Renal pelvis (tissue), 1 donor: ENCODE measurements at regions not wholly inside any gene's neighbourhood (a gene's known extent, or its start where the extent isn't known, plus 50 kb on each side); places are given as distances from the start of the nearest gene placed in this dataset.

Experiments used
- DNase-seq: peaks from one replicate; pipeline ENCODE4 v3.0.0-alpha.2; 2013

DNA sequence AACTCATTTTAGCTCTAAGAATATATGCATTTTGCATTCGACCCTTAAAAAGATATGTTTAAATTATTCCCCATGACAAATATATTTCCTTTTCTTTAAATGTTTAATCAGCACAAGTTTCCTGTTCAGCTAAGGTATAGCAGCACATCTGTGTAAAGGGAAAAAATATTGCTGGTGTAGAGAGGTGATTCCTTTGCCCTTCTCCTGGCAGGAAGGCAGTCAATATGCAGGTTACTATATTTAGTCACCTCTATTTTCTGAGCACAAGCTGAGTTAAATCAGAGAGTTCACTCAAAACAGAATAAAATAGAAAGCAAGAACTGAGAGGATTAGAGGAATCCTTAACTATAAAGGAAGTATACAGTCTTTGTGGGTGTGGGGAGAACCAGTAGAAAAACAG is 274.4 kb upstream of the PCSK5 start:
- no peak for DNase-seq

DNA sequence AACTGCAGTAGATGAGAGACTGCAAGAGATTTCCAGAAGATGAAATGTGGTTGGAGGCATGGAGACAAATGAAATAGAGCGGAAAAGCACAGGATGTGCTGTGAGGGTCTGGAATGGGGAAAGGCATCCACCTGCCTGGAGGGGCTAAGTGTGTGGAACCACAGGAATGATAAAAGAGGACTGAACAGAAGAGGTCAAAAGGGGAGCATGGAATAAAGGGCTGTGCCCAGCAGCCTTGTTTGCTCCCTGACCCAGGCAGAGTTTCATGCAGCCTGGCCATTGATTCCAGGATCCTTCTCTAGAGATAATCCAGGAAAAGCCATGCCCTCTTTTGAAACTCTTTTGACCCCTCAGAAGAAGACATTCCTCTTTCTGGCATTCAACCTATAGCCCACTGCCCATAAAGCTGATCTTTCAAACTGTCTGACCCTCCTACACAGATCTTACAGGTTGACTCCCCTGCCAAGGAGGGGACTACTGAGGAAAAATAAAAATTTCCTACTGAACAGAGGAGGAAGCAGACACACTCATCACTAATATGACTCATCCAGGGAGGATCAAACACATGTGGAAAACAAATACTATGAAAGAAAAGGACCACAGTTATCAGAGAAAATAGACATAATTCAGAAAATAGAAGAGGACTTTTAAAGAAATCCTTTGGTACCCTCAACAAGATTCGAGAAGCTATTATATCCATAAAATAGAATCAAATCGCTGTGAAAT is 273.5 kb upstream of the PCSK5 start:
- DNase-seq: no peak

- DNase-seq: no peak
Observed at GRCh38 chr9:75623462-75623861, 267.0 kb upstream of the PCSK5 start.

DNA sequence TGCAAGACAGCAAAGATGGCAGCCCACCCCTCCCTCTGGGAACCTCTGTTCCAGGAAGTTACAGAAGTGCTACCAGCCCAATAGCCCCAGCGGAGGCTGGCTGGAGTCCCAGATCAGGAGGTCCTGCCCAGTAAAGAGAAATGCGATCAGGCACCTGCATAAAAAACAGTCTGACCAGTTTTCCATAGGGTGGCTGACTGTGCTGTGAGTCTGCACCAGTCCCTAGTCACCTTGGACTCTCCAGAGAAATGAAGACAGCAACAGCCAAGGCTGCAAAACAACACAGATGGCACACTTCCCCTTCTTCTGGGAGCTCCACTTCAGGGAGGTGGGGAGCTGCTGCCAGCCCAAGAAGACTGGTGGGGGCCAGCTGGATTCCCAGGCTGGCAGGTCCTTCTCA is 265.5 kb upstream of the PCSK5 start:
- DNase-seq: no peak

DNA sequence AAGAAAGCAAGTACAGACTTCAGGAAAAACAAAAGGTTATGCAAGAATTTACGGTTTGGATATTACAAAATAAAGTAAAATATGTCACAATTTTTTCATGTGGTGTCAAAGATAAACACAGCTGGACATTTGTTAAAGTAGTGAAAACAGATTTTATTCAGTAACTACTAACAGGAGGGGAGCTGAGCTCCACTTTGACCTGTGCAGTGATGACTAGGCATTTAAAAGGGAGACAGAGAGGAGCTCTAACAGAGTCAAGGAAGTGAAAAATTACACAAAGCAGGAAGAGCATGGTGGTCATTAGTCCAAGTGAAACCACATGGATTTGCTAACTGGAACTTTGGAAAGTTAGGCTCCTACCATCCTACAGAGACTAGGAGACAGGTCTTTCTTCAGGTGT is 263.6 kb upstream of the PCSK5 start:
- DNase-seq: no peak

DNA sequence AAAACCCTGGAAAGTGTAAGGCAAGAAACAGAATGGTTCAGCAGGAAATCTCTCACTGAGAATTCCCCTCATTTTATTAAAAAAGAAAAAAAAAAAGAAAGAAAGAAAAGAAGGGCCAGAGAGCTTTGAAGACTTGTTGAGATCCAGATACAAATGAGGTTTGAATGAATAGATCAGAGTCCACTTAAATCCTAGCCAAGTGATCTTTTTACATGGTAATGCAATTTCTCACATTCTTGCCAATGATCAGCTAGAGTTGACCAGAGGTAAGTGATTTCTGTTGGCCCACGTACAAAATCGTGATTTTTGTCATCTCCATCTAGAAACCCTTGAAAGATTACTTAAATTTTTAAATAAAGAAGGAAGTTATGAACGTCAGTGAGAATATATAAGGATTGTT is 261.5 kb upstream of the PCSK5 start:
- DNase-seq: no peak

- DNase-seq: no peak
Observed at GRCh38 chr9:75633451-75634057, 256.9 kb upstream of the PCSK5 start.

GRCh38 chr9:75636427-75637045 is 253.9 kb upstream of the PCSK5 start:
- DNase-seq: no peak

- no peak for DNase-seq
Observed at GRCh38 chr9:75639971-75640610, 250.4 kb upstream of the PCSK5 start.

DNA sequence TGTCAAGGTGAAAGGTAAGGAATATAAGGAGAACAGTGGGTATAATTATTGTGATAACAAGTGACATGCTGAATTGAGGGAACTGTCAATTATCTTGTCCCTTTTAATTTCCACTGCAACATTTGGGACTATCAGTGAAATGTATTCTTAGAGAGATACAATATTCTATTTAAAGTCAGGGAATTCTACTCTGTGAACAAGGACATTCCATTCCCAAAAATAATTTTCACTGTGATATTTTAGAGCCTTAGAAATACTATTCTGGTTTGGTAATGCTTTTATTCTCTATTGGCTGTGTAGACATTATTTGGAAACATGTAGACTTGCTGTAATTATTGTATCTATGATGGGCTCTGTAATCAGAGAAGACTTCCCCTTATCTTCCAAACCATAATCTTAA is 248.0 kb upstream of the PCSK5 start:
- DNase-seq: no peak

GRCh38 chr9:75644649-75645048 is 245.8 kb upstream of the PCSK5 start:
- no peak for DNase-seq

GRCh38 chr9:75648034-75648433 is 242.4 kb upstream of the PCSK5 start:
- DNase-seq: no peak

DNA sequence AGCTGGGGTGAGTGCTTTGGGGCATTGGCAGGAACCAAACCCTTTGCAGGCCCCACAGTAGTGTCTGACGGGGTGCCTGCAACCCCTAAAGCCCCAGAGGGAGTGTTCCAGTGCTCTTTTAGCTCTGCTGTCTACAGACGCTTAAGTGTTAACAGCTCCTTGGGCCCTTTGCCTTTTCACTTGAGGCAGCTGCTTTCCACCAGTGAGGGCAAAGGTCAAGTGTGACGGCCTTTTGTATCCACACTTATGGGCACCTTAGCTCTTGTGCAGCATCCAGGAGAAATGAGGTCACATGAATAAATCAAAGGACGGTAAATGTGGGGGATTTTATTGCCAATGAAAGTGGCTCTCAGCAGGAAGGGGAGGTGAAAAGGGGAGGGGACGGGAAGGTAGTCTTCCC is 241.4 kb upstream of the PCSK5 start:
- no peak for DNase-seq

DNA sequence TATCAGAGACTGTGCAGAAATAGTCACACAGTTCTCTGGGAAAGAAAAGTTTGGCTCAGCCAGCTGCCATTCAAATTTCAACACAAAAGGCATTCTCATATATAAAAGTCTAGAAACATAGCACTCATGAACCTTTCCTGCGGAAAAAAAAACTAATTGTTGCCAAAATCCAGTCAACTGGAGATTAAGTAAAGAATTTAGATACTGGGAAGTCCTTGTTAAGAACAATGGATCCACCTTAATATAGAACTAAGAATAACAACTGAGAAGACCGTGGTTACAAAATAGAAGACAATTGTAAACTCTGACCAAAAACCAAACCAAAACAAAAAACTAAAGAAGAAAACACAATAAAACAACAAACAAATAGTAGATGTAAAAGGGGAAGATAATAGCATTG is 238.8 kb upstream of the PCSK5 start:
- no peak for DNase-seq

DNA sequence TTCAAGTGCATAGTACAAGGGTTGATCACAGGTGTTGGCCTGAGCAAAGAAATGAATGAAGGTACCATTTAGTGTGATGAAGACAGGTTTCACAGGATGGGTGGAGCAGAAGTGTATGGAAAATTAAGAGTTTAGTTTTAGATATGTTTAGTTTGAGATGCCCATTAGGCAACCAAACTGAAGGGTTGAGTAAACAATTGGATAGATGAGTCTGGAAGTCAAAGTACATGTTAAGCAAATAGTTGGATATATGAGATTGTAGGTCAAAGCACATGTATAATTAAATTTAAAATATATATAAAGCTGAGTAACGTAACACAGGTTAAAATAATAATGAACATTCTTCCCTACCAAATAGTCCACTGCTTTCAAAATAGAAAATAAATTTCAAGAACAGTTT is 237.1 kb upstream of the PCSK5 start:
- no peak for DNase-seq

DNA sequence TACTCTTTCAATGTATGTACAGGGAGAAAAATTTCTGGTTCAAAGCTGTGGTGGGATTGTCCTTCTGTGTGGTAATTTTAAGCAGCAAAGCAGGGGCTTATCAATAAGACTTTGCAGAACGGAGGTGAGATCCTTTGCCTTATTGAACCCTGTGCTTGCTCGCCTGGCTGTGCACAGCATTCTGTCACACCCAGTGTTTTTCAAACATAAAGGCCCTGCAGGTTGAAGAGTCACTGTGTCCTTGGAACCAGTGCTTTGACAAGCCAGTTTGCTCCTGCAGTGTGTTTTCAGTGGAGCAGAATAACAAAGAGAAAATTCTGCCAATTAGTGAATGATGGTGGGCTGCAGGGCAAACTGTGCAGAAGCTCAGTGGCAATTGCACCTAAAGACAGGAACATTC is 236.7 kb upstream of the PCSK5 start:
- DNase-seq: no peak

DNA sequence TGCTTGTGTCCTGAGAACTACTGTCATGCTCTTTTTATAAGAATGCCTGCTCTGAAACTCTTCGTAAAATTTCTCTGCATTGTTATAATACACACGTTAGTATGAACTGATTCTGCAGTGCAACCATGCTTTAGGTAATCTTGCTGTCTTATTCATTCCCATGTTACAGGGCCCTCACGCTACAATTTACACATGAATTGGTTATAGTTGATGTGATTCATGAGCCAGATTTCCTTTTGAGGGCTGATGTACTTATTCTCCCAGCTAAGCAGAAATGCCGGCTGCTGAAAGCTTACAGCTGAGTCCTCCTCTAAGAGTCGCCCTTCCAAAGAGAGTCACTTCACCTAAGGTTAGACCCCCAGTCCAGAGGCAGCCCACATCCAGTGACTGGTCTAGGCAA is 233.5 kb upstream of the PCSK5 start:
- DNase-seq: no peak

DNA sequence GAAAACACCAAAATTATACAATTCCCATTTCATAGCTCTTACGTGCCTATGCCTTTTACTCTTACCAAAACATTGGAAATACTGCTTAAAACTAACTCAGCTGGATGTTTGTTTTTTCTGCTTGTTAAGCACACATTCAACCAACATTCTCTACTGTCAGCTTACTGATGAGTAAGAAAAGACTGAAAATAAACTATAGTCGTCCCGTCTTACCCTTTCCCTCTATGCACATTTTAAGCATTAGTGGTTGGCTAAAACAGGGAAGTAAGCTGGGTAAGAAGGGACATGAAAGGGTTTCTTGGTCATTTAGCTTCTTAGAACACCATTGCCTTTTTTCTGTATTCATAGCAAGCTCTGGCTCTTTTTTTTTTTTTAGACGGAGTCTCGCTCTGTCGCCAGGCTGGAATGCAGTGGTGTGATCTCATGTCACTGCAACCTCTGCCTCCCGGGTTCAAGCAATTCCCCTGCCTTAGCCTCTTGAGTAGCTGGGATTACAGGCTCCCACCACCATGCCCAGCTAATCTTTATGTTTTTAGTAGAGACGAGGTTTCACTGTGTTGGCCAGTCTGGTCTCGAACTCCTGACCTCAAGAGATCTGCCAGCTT is 232.1 kb upstream of the PCSK5 start:
- no peak for DNase-seq

GRCh38 chr9:75664597-75664996 is 225.9 kb upstream of the PCSK5 start:
- no peak for DNase-seq

DNA sequence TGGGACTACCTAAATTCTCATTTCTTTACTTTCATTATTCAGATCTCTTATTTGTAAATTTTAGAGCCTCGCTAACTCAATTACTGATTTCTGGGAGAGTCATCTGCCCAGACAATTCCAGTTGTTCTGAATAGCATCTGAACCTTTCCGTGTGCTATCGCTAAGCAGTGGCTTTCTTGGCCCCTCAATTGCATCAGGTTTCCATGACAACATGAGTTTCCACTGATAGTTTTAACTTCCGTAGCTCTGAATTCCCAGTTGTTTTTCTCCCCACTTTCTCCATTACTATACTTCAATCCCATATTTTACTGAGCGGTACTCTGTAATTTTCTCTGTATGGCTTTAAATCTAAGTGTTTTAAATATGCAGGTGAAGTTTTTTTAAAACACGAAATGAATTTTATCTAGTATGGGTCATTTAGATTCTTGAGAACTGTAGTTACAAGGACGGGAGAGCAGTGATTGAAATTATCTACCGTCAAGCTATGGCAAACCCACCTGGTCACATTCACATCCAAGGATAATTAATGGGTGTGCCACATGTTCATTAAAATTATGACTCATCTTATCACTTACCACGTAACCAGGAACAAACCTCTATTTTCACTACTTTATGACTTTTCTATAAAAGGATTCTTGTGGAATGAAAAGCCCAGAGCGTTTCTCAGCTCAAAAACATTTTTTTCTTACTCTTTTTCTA is 223.5 kb upstream of the PCSK5 start:
- no peak for DNase-seq

GRCh38 chr9:75669721-75670120 is 220.8 kb upstream of the PCSK5 start:
- DNase-seq: no peak

DNA sequence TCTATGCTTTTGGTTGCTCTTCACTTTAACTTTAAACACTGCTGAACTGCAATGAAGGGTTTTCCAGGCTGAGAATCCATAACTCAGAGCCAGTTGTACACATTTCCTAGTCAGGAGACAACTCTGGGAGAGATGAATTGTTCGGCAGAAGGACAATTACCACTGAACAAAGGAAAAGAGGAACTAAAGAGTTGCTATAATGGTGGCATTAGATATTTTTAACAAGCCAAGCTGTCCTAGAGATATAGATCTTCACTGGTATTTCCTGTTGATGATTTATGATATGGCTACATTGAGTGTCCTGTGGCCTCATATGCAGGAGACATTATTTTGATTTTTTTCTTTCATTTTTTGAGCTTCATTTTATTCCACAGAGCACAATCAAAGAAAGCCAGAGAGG is 219.1 kb upstream of the PCSK5 start:
- no peak for DNase-seq
